Stimulated activated CD4-positive, alpha-beta T cell treated with anti-CD3 and anti-CD28 coated beads, Interleukin-1b, Interleukin-23, amount 100 ng/mL, for 48 hours (primary cell): ENCODE measurements at regions not wholly inside any gene's neighbourhood (a gene's known extent, or its start where the extent isn't known, plus 50 kb on each side); places are given as distances from the start of the nearest gene placed in this dataset.

ENCODE experiments used
- DNase-seq: peaks from one replicate; pipeline ENCODE4 v3.0.0-alpha.2; 2020

DNA sequence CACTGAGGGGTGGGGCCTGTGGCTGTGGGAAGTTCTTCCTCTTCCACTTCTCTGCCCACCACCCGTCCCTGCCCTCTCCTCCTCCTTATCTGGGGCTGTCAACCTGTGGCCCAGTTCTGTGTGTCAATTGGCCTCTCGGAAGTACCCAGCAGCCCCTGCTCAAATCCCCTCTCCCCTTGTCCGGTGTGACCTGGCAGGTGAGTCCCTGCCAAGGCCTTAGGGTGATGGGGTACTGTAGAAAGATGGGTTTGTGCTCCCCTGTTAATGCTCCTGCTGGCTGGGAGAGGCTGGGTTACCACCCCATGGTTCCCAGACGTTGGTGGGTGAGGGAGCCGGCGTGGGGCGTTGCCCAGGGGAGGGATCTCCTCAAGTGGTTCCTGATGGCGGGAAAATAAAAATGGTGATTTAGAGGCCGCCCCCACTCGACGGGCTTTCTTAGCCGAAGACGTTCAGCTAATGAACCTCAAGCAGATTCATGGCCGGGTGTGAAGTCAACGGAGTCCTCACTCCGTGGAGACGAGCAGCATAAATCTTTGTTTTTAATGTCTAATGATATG, 141.2 kb downstream of the URI1 start:
- DNase-seq = no peak

DNA sequence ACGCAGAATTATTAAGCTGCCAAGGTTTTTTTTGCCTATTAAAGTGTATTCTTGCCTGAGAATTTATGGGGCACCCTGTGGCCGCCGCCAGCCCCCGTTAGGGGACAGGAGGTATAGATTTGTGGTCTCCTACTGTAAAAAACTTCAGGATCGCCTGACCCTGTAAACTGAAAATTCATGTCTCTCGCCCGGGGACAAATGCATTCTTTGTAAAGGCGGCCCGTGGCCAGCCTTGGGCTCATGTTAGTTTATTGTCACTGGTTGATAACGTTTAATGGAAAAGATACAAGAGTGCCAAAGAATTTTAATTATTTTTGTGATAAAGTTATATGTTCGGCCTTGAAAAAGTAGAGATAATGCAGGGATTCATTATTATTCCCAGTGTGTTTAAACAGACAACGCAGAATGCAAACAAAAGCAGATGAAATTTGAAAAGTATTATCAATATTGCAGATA, 141.7 kb downstream of the URI1 start:
- DNase-seq = no peak

DNA sequence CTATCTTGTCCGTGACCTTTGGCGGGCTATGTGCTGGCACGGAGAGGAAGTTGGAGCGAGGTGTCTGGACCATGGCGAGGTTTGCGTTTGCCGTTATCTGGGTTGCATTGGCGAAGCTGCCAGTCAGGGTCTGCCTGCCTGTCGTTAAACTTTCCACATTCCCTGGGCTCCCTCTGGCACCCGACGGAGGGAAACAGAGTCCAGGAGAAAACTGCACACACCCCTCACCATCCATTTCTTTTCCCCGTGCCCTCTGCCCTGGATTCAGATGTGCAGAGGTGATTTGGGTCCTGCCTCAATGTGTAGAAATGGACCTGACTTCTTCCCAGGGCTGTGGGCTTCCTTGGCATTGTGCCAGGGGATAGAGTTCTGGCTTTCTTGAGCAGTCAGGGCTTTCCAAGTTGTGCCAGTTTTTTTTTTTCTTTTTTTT, 142.4 kb downstream of the URI1 start:
- DNase-seq = no peak

DNA sequence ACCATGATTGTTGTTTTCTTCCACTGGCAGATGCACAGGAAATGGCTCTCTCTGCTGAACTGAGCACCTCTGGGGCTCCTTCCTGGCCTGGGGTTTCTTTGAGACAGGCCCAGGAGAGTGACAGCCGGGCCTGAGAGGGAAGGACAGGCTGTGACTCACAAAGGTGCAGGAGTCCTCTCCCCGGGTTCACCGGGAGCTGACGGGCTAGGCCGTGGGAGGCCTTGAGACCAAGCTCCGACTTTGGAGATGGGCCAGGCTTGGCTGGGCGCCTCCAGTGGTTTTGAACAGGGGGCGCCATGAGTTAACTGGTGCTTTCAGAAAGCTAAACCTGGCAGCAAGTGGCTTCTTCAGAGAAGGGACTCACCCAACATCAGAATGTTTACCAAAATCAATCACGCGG, 143.4 kb downstream of the URI1 start:
- DNase-seq = no peak

DNA sequence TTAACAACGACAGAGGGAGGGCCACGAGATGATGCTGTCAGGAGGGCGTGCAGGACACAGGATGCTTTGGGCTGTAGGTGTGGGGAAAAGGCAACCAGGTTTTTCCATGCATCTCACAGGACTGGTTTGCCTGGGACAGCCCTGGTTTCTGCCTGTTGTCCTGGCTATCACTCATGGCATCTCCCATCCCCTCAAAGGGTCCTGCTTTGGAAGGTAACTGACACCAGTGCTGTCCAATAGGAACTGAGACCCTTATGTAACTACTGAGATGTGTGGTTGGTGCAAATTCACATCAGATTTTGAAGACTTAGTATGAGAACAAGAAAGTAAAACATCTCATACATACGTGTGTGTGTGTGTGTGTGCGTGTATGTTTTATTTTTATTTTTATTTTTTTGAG, 144.2 kb downstream of the URI1 start:
- no peak for DNase-seq

DNA sequence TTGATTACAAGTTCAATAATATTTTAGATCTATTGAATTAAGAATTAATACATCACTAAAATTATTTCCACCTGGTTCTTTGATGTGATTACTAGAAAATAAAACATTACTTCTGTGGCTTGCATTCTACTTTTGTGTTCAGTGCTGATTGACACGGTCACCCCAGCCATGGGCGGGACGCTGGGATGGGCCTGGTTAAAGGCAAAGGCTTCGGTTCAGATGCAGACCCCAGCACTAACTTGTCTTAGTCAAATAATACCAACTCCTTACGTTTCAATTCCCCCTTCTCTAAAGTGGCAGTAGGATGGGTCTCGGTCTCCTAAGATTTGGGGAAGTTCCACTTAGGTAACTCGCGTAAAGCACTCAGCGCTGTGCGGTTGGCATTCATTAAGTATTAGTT, 144.9 kb downstream of the URI1 start:
- DNase-seq = no peak

DNA sequence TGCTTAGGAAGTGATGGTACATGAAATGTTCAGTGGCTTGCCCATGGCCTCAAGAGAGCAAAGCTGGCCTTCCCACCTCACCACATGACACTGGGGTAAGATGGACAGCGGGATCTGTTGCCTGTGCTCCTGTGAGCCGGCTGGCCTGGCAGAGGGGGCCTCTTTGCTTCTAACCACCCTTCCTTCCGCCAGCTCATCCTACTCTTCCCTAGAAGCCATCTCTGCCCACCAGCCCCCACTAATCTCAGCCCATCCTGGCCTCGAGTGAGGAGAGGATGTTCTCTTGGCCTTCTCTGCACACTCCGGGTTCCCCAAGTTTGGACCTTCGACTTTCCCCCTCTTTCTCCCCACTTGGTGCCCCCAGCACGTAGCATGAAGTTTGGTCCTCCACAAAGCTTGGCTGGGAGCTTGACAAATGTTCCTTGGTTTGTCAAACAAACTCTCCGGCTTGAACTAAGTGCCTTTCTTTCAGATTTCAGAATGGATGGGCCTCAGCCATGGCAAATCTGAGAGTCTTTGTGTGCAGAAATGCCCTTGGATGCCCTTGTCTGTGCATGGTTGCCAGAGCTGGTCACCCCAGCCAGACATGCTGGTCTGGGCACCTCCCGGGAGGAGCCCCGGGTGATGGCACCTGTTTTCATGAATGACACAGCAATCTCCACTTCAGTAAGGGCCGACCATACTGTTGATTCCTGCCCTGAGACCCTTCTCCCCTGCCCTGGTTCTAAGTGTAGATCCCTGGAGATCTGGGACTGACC, 145.5 kb downstream of the URI1 start:
- no peak for DNase-seq

DNA sequence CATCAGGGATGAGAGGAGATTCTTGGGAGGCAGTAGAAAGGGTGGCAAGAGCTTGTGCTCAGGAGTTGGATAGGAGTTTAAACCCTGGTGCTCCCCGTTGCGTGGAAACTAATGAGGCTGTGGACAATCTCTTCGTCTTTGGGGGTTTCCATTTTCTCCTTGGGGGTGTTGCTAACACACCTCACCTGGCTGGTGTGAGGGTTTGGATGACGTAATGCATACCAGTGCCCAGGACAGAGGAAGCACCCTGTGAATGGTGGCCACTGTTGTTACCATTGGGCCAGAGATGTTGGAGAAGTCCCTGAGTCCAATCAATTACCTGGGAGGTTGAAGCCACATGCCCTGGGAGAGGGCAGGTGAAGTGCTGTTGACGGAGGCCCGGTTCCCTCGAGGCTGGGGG, 146.5 kb downstream of the URI1 start:
- DNase-seq = no peak

DNA sequence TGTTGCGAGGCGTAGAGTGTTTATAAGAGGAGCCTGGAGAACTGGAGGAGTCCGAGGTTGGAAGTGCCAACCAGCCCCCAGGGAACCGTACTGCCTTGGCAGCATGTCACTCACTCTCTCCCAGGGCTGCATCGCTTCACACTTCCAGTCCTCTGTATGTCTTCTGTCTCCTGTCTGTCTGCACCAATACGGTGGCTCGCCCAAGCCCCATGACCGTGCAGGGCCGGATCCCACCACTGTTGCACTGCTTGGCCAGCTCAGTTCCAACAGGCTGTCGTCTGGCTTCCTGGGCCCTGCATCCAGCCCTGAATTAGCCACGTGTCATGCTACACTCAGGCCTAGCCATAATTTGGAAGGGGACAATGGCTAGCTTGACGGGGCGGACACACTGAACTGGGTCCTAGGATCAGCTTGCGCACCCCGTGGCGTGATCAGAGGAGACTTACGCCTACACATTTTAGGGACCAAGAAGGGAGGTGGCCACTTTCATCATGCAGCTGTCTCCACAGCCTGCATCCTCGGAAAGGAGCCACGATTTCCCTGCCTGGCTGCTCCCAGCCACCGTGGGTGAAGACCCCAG, 147.1 kb downstream of the URI1 start:
- DNase-seq = no peak

DNA sequence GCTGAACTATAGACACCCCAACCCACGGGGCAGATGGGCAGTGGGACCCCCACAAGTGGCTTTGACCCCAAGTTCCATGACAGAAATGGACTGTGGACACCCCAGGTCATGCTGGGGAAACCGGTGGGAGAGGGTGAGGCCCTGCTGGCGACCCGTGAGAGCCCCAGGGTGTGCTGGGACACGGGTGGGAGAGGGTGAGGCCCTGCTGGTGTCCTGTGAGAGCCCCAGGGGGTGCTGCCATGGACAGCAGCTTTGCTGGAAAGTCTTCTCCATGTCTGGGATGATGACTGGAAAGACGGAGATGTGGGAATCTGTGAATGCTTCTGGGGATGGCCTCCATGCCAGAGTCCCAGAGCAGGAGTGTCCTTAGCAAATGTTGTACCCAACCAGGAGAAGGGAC, 148.4 kb downstream of the URI1 start:
- no peak for DNase-seq

DNA sequence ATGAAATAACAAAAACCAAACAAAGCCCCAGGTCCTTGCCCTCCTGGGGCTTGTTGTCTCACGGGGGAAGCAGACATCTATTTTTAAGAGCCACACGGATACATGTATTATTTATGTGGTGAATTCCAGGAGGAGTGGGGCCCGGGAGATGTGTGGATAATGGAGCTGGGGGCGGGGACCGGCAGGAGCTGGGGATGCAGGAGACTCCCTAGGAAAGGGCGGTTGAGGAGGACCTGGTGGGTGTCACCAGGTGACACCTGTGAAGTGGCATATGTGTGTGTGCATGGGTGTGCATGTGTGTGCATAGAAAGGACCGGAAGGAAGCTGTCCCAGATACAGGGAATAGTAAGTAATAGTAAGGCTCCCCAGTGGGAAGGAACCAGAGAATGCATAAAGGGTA, 148.9 kb downstream of the URI1 start:
- DNase-seq = no peak

DNA sequence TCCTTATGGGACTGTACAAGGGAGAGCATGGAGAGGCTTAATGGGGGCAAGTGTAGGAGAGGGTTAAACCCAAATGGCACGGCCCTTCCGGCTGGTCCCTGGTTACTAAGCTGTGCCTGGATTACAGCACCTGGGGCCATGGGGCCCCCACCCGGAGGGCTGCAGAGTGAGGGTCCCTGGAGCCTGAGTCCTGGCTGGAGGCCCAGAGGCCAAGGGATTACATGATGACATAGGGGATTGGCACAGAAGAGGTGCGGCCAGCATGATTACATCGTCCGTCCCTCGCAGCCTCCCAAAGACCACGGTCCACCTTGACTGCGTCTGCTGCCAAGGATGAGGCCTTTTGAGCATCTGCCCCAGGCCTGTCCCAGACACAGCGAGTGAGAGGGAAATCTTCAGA, 149.4 kb downstream of the URI1 start:
- DNase-seq = no peak

DNA sequence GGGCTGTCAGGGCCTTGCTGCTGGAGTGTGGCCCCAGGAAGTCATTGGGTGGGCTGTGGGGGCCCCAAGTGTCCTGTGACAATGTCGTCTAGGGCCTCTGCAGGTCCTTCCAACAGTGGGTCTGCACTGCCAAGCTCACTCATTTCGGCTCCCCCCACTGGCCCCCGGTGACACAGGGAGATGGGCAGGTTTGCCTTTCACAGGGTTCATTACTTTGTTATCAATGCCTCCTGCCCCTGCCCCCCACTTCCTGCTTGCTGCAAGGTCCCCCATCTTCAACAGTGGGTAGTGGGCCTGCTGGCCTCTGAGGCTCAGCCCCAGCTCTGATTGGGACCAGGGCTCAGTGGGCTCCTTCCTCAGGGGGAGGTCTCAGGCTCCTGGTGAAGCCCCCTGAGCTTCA, 149.8 kb downstream of the URI1 start:
- no peak for DNase-seq

DNA sequence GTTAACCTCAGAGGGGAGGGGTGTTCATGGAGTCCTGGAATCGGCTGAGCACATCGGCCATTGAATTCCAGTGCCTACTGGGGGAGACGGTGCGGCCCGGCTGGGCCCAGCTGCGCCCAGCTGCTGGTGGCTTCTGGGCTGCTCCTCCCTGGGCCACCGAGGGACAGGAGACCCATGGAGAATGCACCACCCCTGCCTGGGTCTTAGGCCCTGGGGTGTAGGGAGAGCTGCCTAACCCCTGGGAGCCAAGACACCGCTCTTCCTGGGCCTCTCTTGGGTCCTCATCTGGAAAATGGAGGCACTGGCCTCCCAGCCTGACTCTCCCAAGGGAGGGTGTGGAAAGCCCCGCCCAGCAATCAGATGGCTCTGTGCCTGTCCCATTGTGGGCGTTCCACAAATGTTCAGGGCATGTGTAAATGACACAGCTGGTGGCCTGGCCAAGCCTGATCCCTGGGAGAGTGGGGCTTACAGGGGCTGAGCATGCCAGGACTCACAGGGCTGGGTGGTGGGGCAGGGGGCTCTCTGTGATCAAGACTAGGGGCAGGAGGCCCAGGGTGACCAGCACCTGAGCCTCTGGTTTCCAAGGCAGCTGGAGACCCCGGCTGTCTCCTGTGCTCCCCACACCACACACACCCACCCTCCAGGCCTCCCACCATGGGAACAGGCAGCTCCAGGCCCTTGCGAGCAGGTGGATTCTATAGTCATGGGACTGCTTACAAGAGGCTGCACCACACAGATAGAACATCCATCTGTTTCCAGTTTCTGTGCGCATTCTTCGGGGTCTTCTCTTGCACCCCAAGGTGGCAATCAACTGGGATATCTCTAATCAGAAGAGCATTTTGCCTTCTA, 150.9 kb downstream of the URI1 start:
- DNase-seq = no peak

DNA sequence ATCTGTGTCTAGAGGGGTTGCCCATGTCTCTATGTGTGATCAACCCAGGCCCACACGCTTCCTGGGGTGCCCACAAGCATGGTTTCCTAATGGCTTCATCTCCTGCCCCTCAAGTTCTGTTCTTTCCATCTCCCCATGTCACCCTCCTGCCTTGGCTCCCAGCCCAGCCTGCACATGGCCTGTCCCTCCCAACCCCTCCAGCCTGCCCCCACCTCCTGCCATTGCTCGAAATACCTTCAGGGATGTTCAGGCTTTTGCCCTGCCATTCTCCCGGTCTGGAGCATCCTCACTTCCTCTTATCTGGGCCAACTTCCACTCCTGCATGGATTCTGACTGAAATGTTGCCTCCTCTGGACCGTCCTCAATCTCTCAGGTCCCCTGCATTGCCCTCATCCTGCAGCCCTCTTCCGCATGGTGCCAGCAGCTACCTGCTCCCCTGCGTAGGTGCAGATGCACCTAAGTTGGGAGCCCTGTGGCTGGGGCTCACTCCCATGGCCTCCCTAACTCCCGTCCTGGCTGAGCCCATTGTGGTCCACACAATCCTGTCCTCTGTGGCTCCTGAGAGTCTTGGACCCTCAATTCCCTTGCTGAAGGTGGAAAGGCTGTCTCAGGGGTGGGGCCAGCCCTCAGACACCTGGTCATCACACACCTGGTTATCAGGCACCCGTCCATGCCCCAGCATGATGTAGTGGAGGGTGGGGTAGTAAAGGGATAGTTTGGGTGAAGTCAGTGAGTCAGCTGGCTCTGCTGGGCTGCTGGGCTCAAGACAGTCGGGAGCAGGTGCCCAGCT, 152.1 kb downstream of the URI1 start:
- DNase-seq = no peak

DNA sequence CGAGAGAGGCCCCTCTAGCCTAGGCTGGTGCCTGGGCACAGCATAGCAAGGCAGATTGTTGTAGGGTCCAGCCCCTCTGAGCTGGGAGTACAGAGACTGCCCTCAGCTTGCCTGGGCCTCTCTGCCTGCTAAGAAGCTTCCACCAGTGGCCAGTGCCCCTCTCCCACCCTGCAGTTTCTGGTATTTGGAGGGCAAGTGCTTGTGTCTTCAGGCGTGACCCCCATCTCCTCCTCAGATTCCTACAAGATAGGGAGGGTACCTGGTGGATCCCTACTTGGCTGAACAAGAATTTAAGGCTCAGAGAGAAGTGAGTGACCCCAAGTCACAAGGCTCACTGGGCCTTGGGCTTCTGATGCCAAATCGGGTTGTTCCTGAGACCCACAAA, 152.7 kb downstream of the URI1 start:
- DNase-seq = no peak

DNA sequence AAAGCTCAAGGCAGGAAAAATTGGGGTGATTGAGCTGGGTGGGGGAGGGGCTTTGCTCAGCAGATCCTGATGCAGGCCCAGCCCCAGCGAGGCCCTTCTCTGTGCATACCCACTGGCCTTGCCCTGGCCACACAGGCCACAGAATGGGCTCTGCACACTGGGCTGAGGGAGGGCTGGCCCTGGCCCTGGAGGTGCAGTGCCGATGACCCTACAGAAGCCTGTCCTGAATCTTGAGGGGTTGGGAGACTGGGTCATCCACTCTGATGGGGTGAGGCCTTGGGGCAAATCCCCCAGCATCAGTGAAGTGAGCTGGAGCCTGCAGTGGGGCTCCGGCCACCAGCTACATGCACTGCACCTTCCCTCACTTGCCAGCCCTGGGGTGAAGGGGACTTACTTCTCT, 153.1 kb downstream of the URI1 start:
- DNase-seq = no peak

DNA sequence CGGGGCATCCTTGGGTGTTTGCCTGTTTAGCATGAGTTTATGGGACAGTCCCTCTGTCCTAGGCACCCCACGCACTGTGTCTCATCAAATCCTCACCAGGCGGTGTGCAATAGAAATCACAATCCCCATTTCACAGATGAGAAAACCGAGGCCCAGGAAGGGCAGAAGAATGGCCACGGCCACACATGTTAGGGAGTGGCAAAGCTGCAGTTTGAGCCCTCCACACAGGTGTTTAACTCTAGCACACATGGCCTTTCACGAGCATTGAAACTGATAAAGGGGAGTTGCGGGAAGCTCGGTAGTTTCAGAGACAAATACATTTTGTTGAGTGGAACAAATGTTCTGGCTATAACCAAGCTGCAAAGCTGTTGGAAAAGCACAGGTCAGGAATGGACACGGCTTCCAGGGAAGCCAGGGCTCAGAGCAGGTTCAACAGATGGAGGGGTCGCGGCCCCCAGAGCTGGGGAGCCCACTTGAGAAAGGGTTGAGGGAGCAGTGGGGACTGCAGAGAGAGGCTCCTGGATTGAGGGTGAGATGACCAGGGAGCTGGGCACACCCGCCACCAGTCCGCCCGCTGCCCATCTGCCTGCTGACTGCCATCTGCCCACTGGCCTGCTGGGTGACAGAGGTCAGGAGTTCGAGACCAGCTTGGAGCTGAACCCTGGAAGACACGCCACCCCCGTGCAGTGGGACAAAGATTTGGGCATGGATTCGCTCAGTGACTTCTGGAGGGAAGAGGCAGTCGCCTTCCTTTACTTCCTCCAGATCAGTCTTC, 154.7 kb downstream of the URI1 start:
- DNase-seq = no peak

DNA sequence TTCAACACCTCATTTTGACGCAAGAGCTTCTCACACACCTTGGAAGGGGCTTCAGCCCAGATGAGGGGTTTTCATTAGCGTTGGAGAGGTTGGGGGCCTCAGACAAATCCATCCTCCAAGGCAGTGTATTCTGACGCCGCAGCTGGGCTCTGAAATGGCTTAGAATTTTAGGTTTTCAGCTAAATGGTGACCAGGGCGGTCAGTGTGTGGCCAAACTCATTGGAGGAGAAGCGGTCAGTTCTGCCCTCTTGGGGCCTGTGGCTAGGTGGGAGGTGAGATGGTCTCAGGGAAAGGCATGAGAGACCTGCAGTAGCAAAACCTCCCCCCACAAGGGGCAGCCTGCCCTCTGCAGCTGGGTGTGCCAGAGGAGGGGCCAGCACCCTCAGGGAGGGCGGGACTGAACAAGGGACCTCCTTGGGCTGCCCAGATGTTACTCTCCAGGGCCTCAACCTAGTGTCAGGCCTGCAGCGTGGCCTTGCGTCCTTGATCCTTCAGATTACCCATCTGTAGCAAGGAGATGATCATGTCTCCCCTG, 155.8 kb downstream of the URI1 start:
- DNase-seq = no peak

DNA sequence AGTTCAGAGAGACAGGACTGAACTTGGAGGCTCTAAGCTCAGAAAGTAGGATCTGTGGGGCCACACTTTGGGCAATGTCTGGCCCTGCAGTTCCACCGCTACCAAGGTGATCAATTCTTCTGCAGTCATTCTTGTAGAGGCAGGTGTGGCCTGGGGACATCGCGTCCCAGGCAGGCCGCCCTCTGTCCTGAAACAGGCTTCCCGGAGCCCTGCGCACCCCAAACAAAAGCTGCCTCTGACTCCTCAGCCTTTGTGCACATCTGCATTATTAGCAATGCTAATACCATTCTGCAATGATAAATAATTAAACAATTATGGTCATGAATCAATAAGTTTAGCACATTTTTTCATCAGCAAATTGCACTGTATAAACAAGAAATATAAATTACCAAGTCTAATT, 160.2 kb downstream of the URI1 start:
- DNase-seq = no peak

DNA sequence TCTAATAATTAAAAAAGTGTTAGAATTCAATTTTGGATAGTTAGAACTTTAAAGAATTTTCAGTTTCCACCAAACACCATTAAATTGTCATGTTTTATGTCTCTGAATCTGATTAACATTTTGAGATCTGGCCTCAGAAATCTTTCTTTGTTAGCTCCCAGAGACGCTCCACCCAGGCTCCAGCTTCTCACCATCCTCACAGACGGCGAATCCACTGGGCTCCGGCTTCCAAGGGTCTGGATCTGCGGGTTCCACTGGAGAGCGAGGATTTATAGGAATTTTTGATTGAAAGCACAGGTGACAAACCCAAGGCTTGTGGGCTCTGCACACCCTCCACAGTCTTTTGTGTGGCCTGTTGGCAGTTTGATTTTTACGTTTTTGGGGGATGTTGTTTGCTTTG, 160.6 kb downstream of the URI1 start:
- DNase-seq = no peak

DNA sequence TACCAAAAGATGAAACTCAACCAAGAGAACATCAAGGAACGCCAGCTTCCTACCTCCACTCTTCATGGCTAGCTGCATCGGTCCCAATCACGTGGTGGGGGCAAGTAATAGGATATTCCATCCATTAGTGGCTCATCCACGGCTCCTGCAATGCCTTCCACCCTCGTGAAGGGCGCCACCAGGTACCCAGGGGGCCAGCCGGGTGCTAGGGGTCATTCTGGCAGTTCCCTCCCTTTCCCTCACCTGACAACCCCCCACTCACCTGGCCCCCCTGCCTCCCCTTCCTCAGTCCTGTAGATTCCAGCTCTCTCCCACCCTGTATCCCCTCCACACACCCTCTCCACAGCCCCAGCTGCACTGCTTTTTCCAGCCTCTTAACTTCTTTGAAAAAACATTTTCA, 161.9 kb downstream of the URI1 start:
- DNase-seq = no peak
